ENCODE measurements at regions not wholly inside any gene's neighbourhood (a gene's known extent, or its start where the extent isn't known, plus 50 kb on each side); places are given as distances from the start of the nearest gene placed in this dataset.

DNA sequence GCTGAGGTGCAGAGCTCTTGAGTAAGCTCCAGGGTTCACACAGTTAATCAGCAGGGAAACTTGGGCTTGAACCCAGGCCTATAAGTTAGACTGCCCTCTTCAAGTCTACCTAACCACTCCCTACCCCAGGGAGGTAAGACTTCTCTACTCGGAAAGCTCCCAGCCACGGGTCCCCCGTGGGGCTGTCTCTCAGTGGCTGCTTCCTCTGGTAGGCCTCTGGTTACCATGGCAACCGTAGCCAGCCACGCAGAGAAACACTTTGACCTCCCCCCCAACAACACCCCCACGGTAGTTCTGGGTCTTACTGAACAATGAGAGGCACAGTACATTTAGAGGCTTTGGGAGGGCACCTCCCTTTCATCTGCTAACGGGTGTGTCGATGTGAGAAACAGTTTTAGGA, 245.2 kb downstream of the AACS start:
- Histone ChIP-seq H3K36me3 (no peaks in the 10 kb centered on the region), H3K9me3 (no peaks in the 10 kb centered on the region), H3K27me3 (peaks cover 0 to 19% (median 0%) of the 10 kb centered on the region in 4 donors), H3K4me3 (no peak overlapping the region), H3K4me1 (no peaks in the 10 kb centered on the region), H3K27ac (no peak overlapping the region)
- 76 to 84% methylated on average over 2 to 5 of the region's 8 CpGs for WGBS, 2 donors
- TF ChIP-seq POLR2A (IDR thresholded peaks at IDR 0.05) = no peak
- TF ChIP-seq, protein P1, sequence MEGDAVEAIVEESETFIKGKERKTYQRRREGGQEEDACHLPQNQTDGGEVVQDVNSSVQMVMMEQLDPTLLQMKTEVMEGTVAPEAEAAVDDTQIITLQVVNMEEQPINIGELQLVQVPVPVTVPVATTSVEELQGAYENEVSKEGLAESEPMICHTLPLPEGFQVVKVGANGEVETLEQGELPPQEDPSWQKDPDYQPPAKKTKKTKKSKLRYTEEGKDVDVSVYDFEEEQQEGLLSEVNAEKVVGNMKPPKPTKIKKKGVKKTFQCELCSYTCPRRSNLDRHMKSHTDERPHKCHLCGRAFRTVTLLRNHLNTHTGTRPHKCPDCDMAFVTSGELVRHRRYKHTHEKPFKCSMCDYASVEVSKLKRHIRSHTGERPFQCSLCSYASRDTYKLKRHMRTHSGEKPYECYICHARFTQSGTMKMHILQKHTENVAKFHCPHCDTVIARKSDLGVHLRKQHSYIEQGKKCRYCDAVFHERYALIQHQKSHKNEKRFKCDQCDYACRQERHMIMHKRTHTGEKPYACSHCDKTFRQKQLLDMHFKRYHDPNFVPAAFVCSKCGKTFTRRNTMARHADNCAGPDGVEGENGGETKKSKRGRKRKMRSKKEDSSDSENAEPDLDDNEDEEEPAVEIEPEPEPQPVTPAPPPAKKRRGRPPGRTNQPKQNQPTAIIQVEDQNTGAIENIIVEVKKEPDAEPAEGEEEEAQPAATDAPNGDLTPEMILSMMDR (IDR thresholded peaks at IDR 0.05) = no peak
- intact Hi-C loops (cut with DNase I) = no loop called here
- DNase-seq = no peak

DNA sequence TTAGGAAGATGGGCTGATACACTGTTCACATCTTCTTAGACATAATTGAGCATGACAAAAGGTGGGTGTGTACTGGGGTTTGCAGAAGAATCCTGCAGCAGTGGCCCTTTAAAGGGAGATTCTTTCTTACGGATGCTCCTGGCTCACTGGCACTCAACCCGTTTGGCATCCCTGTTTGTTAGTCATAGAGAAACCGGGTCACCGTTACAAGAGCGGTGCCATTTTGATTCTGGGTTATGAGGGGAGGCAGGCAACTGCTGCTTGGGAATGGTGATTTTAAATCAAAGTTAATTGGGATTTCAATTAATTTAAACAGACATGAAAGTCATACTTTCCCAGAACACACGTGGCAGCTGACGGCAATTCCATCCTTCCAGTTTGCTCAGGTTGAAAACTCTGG, 245.8 kb downstream of the AACS start:
- WGBS, 2 donors = 74 to 84% methylated on average over 7 of the region's 7 CpGs
- TF ChIP-seq, protein P1 (IDR thresholded peaks at IDR 0.05) = no peak
- no peak for TF ChIP-seq POLR2A (IDR thresholded peaks at IDR 0.05)
- H3K36me3 ChIP-seq = no peaks in the 10 kb centered on the region

GRCh38 chr12:125312471-125312870, 247.2 kb downstream of the AACS start:
- intact Hi-C loops (cut with DNase I) = no loop called here
- TF ChIP-seq, protein P1 (IDR thresholded peaks at IDR 0.05) = no peak
- TF ChIP-seq POLR2A (IDR thresholded peaks at IDR 0.05) = no peak
- Histone ChIP-seq H3K4me1 (no peaks in the 10 kb centered on the region), H3K9me3 (no peaks in the 10 kb centered on the region), H3K27me3 (peaks cover 0 to 28% (median 0%) of the 10 kb centered on the region in 4 donors), H3K4me3 (no peak overlapping the region), H3K36me3 (no peaks in the 10 kb centered on the region), H3K27ac (no peak overlapping the region)
- DNase-seq = no peak
- WGBS, 2 donors = 63 to 65% methylated on average over 3 of the region's 3 CpGs

More for the DNA sequence above, 245.8 kb downstream of the AACS start:
- H3K4me3 ChIP-seq = no peak overlapping the region
- peaks cover 0 to 24% (median 0%) of the 10 kb centered on the region in 4 donors for H3K27me3 ChIP-seq
- DNase-seq = no peak
- no peaks in the 10 kb centered on the region for H3K4me1 ChIP-seq
- H3K9me3 ChIP-seq = no peaks in the 10 kb centered on the region
- no peak overlapping the region for H3K27ac ChIP-seq
- intact Hi-C loops (cut with DNase I) = no loop called here

GRCh38 chr12:125314051-125314755, 249.0 kb downstream of the AACS start:
- no peak overlapping the region for H3K27ac ChIP-seq
- no peak overlapping the region for H3K4me3 ChIP-seq
- 23 to 39% methylated on average over 8 to 15 of the region's 22 CpGs for WGBS, 2 donors
- no peaks in the 10 kb centered on the region for H3K36me3 ChIP-seq
- TF ChIP-seq, protein P1 (IDR thresholded peaks at IDR 0.05) = no peak
- no peaks in the 10 kb centered on the region for H3K9me3 ChIP-seq
- intact Hi-C loops (cut with DNase I) = no loop called here
- no peaks in the 10 kb centered on the region for H3K4me1 ChIP-seq
- H3K27me3 ChIP-seq = peaks cover 0 to 28% (median 0%) of the 10 kb centered on the region in 4 donors
- no peak for DNase-seq

DNA sequence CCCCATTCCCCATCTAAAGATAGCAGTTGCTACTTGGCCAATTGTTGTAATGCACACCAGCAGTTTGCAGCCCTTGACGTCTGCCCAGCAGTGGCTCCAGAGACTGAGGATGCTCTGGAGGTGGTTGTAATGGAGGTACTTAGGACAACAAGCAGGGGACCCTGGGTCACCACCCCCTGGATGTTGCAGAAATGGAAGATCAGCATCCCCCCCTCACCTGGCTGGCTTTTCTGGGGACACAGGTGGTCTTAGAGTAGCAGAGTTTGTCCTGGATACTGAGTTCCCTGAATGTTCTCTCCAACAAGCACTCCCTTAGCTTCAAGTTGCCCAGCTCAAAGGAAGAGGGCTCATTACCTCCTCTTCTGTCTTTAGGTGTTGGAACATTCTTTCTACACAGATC, 250.5 kb downstream of the AACS start:
- Histone ChIP-seq H3K9me3 (no peaks in the 10 kb centered on the region), H3K36me3 (no peaks in the 10 kb centered on the region), H3K4me3 (no peak overlapping the region), H3K27me3 (peaks cover 0 to 28% (median 0%) of the 10 kb centered on the region in 4 donors), H3K27ac (no peak overlapping the region), H3K4me1 (no peaks in the 10 kb centered on the region)
- 43% methylated on average over 1 of the region's 1 CpG; no CpG with 5 or more reads in 1 of the 2 donors for WGBS, 2 donors
- intact Hi-C loops (cut with DNase I) = no loop called here
- DNase-seq = no peak
- TF ChIP-seq, protein P1 (IDR thresholded peaks at IDR 0.05) = no peak
- TF ChIP-seq POLR2A (IDR thresholded peaks at IDR 0.05) = no peak
